GM19239 (cell line): ENCODE measurements at regions not wholly inside any gene's neighbourhood (a gene's known extent, or its start where the extent isn't known, plus 50 kb on each side); places are given as distances from the start of the nearest gene placed in this dataset.

Experiments
- DNase-seq: peaks from one replicate; pipeline ENCODE4 v3.0.0; 2011; ENCODE audit warnings: low spot score; ENCODE audit not compliant: insufficient read length
- FAIRE-seq: peaks from 2 replicates; lab custom pipeline; 2011; peaks lifted over from hg19 to GRCh38; lab: Jason Lieb, UNC

GRCh38 chr13:58852076-58852475, 1220.5 kb downstream of the PCDH17 start:
- DNase-seq (no peak), FAIRE-seq (no peak)

DNA sequence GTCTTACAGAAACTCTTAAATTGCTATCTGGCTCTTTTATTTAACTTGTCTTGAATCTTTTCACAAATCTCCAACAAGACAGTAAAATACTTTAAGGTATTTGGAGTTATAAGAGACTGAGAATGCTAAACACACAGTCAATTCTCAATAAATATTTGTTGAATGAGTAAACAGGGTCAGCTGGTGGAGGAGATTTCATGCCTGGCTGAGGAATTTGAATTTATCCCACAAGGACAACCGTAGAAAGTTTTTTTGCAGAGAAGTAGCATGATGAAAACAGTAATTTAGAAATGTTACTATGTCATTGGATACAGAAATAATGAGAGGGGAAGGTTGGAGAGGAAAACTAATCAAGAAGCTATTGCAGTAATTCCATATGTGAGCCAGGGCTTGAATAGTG, 1223.7 kb downstream of the PCDH17 start:
- DNase-seq: no peak
- FAIRE-seq: no peak

DNA sequence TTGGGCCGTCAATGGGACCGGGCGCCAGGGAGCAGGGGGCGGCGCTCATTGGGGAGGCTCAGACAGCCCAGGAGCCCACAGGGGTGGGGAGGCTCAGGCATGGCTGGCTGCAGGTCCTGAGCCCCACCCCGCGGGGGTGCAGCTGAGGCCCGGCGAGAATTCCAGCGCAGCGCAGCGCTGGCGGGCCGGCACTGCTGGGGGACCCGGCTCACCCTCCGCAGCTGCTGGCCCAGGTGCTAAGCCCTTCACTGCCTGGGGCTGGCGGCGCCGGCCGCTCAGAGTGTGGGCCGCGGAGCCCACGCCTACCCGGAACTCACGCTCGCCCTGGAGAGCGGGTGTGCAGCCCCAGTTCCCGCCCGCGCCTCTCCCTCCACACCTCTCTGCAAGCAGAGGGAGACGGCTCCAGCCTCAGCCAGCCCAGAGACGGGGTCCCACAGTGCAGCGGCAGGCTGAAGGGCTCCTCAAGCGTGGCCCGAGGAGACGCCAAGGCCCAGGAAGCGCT, 1227.4 kb downstream of the PCDH17 start:
- FAIRE-seq: no peak
- DNase-seq: no peak

DNA sequence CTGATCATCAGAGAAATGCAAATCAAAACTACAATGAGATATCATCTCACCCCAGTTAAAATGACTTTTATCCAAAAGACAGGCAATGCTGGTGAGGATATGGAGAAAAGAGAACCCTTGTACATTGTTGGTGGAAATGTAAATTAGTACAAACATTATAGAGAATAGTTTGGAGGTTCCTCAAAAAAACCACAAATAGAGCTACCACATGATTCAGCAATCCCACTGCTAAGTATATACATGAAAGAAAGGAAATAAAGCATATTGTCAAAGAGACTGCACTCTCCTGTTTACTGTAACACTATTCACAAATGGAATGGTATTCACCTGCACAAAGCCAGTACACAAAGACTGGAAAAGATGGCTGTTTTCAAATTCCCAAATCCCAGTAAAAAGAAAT, 1233.7 kb downstream of the PCDH17 start:
- FAIRE-seq (no peak), DNase-seq (no peak)

DNA sequence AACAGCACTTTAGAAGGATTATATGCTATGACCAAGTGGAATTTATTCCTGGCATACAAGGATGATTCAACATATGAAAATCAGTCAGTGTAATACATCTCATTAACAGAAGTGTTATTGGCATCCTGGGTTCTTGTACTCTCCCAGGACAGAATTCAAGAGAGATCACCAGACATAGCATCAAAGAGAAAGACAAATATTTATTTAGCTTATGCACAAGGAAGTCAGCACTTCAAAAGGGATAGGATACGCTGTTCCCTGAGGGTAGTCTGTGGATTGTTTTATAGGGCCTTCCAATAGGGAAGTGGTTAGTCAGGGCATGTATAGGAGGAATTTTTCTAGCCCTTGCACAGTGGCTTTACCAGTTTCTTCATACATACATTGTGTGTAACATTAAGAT, 1238.0 kb downstream of the PCDH17 start:
- FAIRE-seq: no peak

DNA sequence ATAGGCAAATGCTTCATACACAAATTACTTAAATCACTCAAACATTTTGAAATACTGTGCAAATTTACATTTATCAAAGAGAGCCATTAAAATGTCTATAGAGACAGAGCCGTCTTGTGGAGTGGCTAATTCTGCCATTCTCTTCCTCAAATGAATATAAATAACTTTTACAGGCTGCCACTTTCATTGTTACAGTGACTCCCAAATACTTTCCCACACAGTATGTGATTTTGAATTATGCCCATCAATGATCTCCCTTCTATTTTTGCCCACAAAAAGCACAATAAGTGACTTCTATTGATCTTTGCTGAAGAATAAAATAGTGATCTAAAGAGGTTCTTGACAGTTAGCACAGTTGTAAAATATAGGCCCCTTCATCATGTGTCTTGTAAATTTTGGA, 1244.9 kb downstream of the PCDH17 start:
- FAIRE-seq (no peak), DNase-seq (no peak)

More for the DNA sequence above, 1238.0 kb downstream of the PCDH17 start:
- no peak for DNase-seq

GRCh38 chr13:58879114-58879513, 1247.6 kb downstream of the PCDH17 start:
- FAIRE-seq: no peak

GRCh38 chr13:58882516-58882915, 1251.0 kb downstream of the PCDH17 start:
- no peak for DNase-seq
- no peak for FAIRE-seq

More at GRCh38 chr13:58879114-58879513, 1247.6 kb downstream of the PCDH17 start:
- no peak for DNase-seq

DNA sequence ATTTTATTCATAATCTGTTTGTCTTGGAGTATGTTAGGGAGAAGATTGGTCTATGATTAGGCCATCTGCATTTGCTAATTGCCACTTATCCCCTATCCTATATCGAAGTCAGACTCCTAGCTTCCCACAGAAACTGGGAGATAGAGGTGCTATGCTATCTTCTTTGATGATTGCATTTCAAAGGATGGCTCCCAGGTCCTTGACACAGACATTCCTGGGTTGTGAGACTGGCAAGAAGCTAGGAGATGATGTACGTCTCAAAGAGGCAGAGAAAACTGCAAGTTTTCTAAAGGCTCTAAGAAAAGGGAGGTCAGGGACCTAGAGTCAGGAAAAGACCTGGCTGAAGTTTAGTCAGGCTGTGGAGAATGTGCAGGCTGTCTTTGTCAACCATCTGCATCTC, 1251.9 kb downstream of the PCDH17 start:
- DNase-seq: no peak
- no peak for FAIRE-seq

- no peak for FAIRE-seq
- DNase-seq: no peak
Measured at GRCh38 chr13:58884353-58885209, 1253.0 kb downstream of the PCDH17 start.

GRCh38 chr13:58889474-58889873, 1257.9 kb downstream of the PCDH17 start:
- DNase-seq: no peak
- no peak for FAIRE-seq

DNA sequence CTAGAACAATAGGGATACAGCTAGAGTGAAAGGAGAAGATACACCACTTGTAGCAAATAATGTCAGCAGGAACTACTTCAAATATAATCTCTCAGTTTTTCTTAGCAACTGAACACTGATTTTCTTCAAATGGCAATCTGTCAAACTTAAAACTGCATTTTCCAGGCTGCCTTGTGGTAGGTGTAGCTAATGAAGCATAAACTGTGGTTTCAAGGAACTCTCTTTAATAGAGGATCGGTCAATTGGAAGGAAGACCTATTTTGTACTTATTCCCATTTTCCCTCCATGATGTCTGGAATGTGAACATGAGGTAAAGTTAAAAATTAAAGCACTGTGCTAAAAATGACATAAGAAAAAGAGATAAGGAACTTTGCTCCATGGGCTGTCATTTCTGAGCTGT, 1261.9 kb downstream of the PCDH17 start:
- FAIRE-seq: no peak

DNA sequence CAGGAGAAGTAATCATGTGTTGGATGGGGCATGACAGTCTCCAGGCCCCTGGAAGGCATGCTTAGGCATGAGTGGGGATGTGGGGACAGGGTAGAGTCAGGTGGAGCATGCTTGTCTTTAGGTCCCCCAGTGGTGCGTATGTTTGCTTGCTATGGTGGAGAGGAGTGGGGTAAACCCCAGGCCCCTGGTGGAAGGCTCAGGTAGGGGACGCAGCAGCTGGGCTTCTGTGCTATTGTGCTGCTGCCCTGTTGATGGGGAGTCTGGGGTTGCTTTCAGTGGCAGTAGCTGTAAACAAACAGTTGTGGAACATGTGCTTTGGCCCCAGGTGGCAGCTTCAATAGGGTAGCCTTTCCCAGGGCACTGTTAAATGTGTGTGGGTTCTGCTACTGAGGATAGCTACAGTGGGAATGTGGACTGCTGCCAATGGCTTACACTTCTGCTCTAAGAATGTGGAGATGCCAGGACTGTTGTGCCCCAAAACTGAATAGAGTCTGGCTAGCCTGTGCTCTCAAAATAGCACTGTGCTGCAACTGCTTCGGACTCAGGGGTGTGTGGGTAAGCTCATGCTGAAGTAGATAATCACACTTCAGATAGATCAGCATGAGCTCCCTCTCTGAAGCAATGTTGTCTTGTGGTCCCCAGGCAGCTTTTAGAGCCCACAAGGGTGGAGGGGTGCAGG, 1257.3 kb downstream of the DIAPH3 start:
- DNase-seq (no peak), FAIRE-seq (no peak)

More for the DNA sequence above, 1261.9 kb downstream of the PCDH17 start:
- DNase-seq: no peak

- no peak for DNase-seq
- FAIRE-seq: no peak
Measured at GRCh38 chr13:58907347-58907746, 1256.4 kb downstream of the DIAPH3 start.

- FAIRE-seq (no peak), DNase-seq (no peak)
Measured at GRCh38 chr13:58908019-58908679, 1255.6 kb downstream of the DIAPH3 start.

GRCh38 chr13:58919551-58919950, 1244.2 kb downstream of the DIAPH3 start:
- no peak for FAIRE-seq

GRCh38 chr13:58921129-58921528, 1242.6 kb downstream of the DIAPH3 start:
- DNase-seq: no peak
- FAIRE-seq: no peak

More at GRCh38 chr13:58919551-58919950, 1244.2 kb downstream of the DIAPH3 start:
- DNase-seq: no peak

DNA sequence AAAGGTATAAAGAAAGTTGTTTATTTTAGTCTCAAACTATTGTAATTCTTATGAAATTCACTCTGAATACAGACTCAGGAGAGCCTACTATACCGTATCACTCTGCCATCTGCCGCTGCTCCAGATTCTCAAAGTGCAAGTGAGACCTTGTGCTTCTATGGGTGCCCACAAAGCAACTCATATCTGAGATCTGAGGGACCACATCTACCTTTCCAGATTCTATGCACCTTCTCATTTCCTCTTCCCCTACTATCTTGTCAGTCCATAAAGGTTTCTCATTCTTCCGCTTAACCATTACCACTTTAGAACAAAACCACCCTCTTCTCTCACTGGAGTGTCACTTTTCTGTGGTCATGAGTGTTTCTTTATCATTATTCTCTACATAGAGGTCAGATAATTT, 1236.9 kb downstream of the DIAPH3 start:
- no peak for FAIRE-seq
- DNase-seq: no peak

DNA sequence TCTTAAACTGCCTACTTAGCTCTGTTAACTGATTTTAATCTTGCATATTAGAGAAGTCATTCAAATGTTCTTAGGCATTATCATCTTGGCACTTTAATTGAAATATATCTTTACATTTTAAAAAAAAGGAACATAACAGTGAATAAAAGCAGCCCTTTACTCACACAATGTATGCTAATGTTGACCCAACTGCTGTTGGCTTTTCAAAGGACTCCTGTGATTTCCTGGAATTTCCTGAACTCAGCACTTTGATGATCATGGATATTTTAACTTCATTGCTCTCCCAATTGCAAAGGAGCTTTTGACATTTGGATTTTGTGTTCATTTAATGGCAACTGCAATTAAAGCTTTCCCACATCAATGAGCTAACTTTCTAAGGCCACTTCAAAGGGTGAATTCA, 1230.3 kb downstream of the DIAPH3 start:
- DNase-seq (no peak), FAIRE-seq (no peak)

- no peak for FAIRE-seq
- no peak for DNase-seq
Measured at GRCh38 chr13:58935689-58936088, 1228.0 kb downstream of the DIAPH3 start.

DNA sequence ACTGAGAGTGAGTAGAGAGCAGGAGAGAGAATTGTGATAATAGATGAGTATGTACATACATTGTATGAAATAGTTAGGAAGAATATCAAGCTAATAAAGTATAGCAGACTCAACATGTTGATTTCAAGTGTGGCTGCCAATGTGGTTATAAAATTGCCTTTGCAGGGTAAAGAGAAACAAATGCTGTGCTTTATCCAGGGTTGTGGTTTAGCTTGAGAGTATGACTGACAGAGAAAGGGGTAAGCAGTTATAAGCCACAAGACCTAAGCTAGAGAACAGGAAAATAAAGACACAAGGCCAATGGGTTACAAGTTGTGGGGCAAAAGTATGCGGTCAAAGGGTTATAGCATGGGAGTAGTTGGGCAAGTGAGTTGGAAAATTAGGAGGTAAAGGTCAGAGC, 1217.5 kb downstream of the DIAPH3 start:
- FAIRE-seq: no peak

More for the DNA sequence above, 1217.5 kb downstream of the DIAPH3 start:
- DNase-seq: no peak
